HL-60 (cell line): ENCODE measurements at regions not wholly inside any gene's neighbourhood (a gene's known extent, or its start where the extent isn't known, plus 50 kb on each side); places are given as distances from the start of the nearest gene placed in this dataset.

ENCODE experiments used
- CTCF ChIP-seq: IDR thresholded peaks from one replicate; pipeline ENCODE4 v1.5.1; 2011; ENCODE audit warnings: low read length, control low read depth, inconsistent platforms; ENCODE audit not compliant: insufficient read depth
- GABPA ChIP-seq: IDR thresholded peaks from 2 replicates; pipeline ENCODE4 v1.6.1; 2012; ENCODE audit warnings: low read depth
- POLR2AphosphoS5 ChIP-seq: IDR thresholded peaks from 2 replicates; pipeline ENCODE4 v1.6.1; 2012; ENCODE audit warnings: low read depth
- REST ChIP-seq: IDR thresholded peaks from 2 replicates; pipeline ENCODE4 v1.6.1; 2012; ENCODE audit warnings: low read depth; ENCODE audit not compliant: insufficient replicate concordance

- TF ChIP-seq CTCF = no peak
- no peak for TF ChIP-seq GABPA
- no peak for TF ChIP-seq POLR2AphosphoS5
- TF ChIP-seq REST = no peak
Observed at GRCh38 chr11:16610213-16610737, 128.2 kb upstream of the C11orf58 start.
